HG03520 (cell line): ENCODE measurements at regions not wholly inside any gene's neighbourhood (a gene's known extent, or its start where the extent isn't known, plus 50 kb on each side); places are given as distances from the start of the nearest gene placed in this dataset.

Experiments used
- ATAC-seq: cut with Tn5 transposase; IDR thresholded peaks from one replicate; pipeline ENCODE4 v1.9.1; 2021; ENCODE audit warnings: mild to moderate bottlenecking, moderate library complexity; ENCODE audit not compliant: unreplicated experiment

- no peak for ATAC-seq
These were observed 388.3 kb upstream of the CELF4 start for GRCh38 chr18:37953876-37954275.

DNA sequence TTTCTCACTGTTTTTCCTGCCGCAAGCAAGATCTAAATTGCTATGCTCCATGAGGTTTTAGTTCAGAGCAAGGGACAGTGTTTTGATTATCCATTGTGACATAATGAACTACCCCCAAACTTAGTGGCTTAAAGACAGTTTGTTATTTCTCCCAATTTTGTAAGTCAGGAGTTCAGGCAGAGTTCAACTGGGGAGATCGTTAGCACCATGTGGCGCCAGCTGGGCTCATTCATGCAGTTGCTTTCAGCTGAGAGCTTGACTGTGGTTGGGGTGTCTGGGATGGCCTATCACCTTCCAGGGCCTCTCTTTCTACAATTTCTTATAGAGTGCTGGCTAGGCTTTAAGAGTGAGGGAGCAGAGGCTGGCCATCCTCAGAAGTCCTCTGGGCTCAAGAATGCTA is 382.9 kb upstream of the CELF4 start:
- no peak for ATAC-seq

DNA sequence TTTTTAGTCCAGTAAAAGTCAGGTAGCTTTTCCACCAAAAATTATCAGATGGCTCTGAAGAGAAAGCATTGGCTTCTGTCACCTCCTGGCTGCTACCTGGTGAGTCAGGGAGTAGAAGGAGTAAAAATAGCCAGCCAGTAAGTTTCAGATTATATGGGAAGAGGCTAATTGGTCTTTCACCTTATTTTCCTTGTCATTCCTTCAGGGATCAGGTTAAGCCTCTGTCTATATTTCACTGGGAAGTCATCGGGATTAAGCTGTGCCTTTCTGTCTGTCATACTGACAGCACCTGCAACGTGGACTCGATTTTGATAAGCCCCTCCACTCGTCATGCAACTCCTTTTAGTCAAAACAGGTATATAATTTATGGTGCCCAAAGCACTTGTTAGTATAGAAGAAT is 380.7 kb upstream of the CELF4 start:
- no peak for ATAC-seq

DNA sequence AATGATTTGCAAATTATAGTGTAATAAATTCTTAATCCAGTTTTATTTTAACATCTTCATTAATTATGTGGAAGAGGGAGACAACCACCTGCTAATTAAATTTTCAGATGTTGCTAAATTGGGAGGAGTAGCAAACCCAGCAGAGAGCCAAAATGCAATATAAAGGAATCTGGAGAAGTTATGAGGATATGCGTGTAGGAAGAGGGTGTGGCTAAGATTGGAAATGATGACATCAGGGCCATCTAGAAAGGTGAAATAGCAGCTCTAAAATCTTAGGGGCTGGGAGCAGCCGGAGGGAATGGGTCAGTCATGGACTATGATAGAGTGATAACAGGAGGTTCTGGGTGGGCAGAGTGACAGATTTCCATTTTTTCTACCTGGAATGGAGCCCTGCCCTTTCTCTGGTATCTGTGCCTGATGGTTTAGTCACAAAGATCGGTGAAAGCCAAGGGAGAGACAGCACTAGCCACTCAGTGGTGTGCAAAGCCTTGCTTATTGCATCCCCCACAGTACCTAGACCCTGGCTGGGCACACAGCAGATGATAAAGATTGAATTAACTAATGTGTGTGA is 379.2 kb upstream of the CELF4 start:
- ATAC-seq = no peak

GRCh38 chr18:37937287-37937686 is 371.7 kb upstream of the CELF4 start:
- no peak for ATAC-seq

DNA sequence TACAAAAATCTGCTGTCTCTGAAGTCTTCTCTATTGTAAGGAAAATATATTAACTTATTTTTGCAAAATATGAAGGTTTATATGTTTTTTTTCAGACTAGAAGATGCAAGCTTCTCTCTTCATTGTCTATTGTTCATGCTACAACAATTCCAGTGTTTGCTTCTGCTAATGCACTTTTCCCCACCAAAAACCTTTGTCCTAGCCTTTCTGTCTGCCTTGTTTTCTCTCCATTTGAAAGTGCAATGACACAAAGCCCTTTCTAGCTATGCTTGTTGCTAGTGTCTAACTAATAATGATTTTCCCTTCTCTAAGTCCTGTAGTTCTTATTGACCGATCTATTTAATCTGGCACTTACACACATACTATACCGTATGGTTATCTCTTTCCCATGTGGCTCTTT is 369.5 kb upstream of the CELF4 start:
- ATAC-seq = no peak

- ATAC-seq = no peak
These were observed 365.0 kb upstream of the CELF4 start for GRCh38 chr18:37930640-37931039.

- no peak for ATAC-seq
These were observed 356.6 kb upstream of the CELF4 start for GRCh38 chr18:37922162-37922561.

GRCh38 chr18:37920865-37921264 is 355.3 kb upstream of the CELF4 start:
- ATAC-seq = no peak

DNA sequence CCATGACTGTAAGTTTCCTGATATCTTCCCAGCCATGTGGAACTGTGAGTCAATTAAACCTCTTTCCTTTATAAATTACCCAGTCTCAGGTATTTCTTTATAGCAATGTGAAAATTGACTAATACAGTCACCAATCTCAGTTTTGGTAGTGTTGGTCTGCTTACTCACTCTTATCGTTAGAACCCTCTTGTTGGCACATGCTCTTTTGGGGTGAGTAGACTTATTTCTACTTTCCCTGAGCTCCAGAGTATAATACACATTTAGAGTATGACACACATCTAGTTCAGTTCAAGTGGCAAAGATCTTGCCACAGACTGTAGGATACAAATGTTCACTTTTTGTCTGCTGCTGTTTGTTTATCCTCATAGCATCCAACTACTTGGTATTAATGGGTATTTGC is 347.5 kb upstream of the CELF4 start:
- no peak for ATAC-seq

GRCh38 chr18:37902344-37902743 is 336.7 kb upstream of the CELF4 start:
- ATAC-seq = no peak

DNA sequence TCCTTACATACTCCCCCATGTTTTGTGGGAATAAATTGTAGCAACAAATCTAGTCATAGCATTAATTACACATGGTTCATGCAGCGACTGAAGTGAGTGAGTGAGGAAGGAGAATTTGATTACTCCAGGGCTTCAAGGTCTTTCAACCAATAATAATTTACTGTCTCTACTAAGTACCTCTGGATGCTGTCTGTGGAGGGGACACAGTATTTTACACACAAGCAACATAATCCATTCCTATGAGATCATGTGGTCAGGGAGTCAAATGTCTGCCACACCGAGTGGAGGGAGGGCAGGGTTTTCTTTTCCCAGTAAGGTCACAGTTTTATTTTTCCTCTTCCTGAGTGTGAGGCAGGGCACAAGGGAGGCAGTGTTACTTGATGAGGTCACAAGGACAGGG is 334.7 kb upstream of the CELF4 start:
- ATAC-seq = no peak

DNA sequence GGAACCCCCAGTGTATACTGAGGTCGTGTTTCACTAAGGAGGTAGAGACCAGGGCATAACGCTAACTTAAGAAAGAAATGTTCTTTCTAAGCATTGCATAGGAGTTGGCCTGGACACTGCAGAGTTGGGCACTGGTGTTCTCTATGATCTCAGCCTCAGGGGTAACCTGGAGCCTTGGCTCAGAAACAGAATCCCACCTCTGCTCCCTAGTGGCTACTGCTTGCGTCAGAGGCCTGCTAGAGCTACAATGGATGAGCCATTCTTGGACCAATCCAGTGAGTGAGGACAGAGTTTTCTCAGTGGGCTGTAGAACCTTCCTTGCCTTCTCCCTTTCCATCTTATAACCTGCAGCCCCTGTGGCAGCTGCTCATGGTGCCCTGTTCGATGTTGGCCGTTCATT is 324.4 kb upstream of the CELF4 start:
- no peak for ATAC-seq

DNA sequence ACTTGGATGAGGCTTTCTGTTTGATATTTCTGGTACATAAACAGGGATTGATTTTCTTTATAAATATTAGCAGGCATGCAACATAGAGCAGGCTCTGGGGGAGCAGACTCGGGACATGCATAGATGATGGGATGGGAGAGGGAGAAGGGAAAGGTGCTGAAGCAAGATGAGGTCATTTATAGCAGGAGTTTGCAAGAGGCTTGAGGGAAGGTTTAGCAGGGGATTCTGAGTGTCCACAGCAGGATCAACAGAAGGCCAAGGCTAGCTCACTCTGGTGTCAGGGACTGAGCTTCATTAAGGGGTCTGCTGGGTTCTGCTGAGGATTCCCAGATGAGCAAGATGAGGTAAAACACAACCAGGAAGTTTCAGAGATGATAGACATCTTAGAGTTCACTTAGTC is 309.1 kb upstream of the CELF4 start:
- no peak for ATAC-seq

GRCh38 chr18:37873416-37873815 is 307.8 kb upstream of the CELF4 start:
- ATAC-seq = no peak

- no peak for ATAC-seq
These were observed 307.0 kb upstream of the CELF4 start for GRCh38 chr18:37872562-37872961.

- no peak for ATAC-seq
These were observed 306.0 kb upstream of the CELF4 start for GRCh38 chr18:37871561-37871960.

- ATAC-seq = no peak
These were observed 303.5 kb upstream of the CELF4 start for GRCh38 chr18:37869051-37869450.

DNA sequence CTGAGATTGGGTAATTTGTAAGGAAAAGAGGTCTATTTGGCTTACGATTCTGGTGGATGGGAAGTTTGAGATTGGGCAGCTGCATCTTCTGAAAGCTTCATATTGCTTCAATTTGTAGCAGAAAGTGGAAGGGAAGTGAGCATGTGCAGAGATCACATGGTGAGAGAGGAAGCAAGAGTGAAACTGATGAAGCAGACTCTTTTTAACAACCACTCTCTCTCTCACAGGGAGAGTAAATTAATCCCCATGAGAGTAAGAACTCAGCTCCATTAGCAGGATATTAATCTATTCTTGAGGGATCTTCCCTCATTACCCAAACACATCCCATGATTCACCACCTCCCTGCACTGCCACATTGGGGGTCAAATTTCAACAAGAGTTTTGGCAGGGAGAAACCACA is 298.5 kb upstream of the CELF4 start:
- no peak for ATAC-seq

DNA sequence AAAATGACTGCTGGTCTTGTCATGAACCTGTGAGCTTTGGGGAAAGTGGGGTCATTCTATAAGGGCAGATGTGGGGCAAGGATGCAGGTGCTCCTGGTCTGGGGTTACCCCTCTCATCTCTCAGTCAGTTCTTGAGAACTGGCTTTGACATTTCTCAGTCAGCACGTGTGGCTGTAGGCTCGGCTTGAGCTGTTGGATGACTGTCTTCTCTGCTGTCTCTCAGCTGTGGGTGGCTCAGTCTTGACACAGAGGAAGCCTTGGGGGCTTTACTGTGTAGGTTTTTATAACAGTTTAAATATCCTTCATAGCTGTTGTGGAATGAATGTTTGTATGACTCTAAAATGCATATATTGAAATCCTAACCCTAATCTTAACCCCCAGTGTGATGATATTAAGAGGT is 296.4 kb upstream of the CELF4 start:
- ATAC-seq = no peak

GRCh38 chr18:37854396-37854795 is 288.8 kb upstream of the CELF4 start:
- ATAC-seq = no peak

- ATAC-seq = no peak
These were observed 288.1 kb upstream of the CELF4 start for GRCh38 chr18:37853706-37854105.

GRCh38 chr18:37852464-37852863 is 286.9 kb upstream of the CELF4 start:
- no peak for ATAC-seq

DNA sequence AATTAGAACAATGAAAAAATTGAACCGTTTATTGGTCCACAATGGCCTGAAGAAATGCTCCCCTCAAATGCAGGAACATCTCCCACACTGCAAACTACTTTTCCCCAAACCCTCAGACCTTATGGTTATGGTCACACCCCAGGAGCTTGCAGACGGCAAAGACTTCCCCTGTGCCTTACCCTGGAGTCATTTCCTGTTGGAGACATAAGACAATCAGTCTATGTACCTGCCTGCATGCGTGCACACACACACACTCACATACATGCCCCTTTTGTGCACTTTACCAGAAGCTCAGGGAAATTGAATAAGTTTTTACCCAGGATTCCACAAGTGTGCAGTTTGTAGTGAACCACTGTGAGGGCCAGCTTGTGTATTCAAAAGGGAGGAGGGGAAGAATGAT is 281.9 kb upstream of the CELF4 start:
- no peak for ATAC-seq
